ENCODE measurements at regions not wholly inside any gene's neighbourhood (a gene's known extent, or its start where the extent isn't known, plus 50 kb on each side); places are given as distances from the start of the nearest gene placed in this dataset.

- Mint-ChIP-seq H3K27ac (no peak overlapping the region), H3K36me3 (ENCODE audit: low read depth) (no peaks in the 10 kb centered on the region), H3K9me3 (no peaks in the 10 kb centered on the region), H3K4me1 (peaks cover 6% of the 10 kb centered on the region), H3K4me3 (no peak overlapping the region), H3K27me3 (peaks cover 6% of the 10 kb centered on the region)
- DNase-seq, result no peak
- ChIA-PET CTCF (interaction anchor here (0.7 kb wide), 1 partner anchor 767 kb away, joined by 4 read pairs; no protein-coding TSS in a partner anchor), POLR2A (no interaction called here)
Measured at GRCh38 chr22:27151407-27151806, 494.0 kb downstream of the MIAT start.

- CTCF ChIA-PET, result no interaction called here
- Mint-ChIP-seq H3K9me3 (no peaks in the 10 kb centered on the region), H3K4me1 (peaks cover 6% of the 10 kb centered on the region), H3K27ac (no peak overlapping the region), H3K4me3 (no peak overlapping the region), H3K27me3 (peaks cover 6% of the 10 kb centered on the region), H3K36me3 (ENCODE audit: low read depth) (no peaks in the 10 kb centered on the region)
- POLR2A ChIA-PET, result no interaction called here
- DNase-seq, result no peak
Measured at GRCh38 chr22:27152033-27152432, 494.6 kb downstream of the MIAT start.

- DNase-seq, result no peak
- peaks cover 6% of the 10 kb centered on the region for H3K27me3 Mint-ChIP-seq
- ChIA-PET CTCF (no interaction called here), POLR2A (no interaction called here)
- no peak overlapping the region for H3K27ac Mint-ChIP-seq
- H3K36me3 Mint-ChIP-seq (ENCODE audit: low read depth), result no peaks in the 10 kb centered on the region
- H3K4me1 Mint-ChIP-seq, result peaks cover 6% of the 10 kb centered on the region
- no peaks in the 10 kb centered on the region for H3K9me3 Mint-ChIP-seq
- H3K4me3 Mint-ChIP-seq, result no peak overlapping the region
Measured at GRCh38 chr22:27152883-27153282, 495.5 kb downstream of the MIAT start.

GRCh38 chr22:27153386-27153785 is 496.0 kb downstream of the MIAT start:
- Mint-ChIP-seq H3K4me3 (no peak overlapping the region), H3K27me3 (peaks cover 6% of the 10 kb centered on the region), H3K36me3 (ENCODE audit: low read depth) (no peaks in the 10 kb centered on the region), H3K9me3 (no peaks in the 10 kb centered on the region), H3K4me1 (peaks cover 6% of the 10 kb centered on the region), H3K27ac (no peak overlapping the region)
- POLR2A ChIA-PET, result no interaction called here
- CTCF ChIA-PET, result no interaction called here
- DNase-seq, result no peak

- Mint-ChIP-seq H3K9me3 (no peaks in the 10 kb centered on the region), H3K4me1 (peaks cover 6% of the 10 kb centered on the region), H3K36me3 (ENCODE audit: low read depth) (no peaks in the 10 kb centered on the region), H3K4me3 (no peak overlapping the region), H3K27ac (no peak overlapping the region), H3K27me3 (peaks cover 6% of the 10 kb centered on the region)
- CTCF ChIA-PET, result no interaction called here
- POLR2A ChIA-PET, result no interaction called here
- no peak for DNase-seq
Measured at GRCh38 chr22:27154717-27155116, 497.3 kb downstream of the MIAT start.

GRCh38 chr22:27156821-27157489 is 499.6 kb downstream of the MIAT start:
- ChIA-PET CTCF (no interaction called here), POLR2A (no interaction called here)
- DNase-seq, result no peak
- peaks cover 1% of the 10 kb centered on the region for H3K27me3 Mint-ChIP-seq
- no peaks in the 10 kb centered on the region for H3K9me3 Mint-ChIP-seq
- no peak overlapping the region for H3K4me3 Mint-ChIP-seq
- H3K4me1 Mint-ChIP-seq, result peaks cover 1% of the 10 kb centered on the region
- no peak overlapping the region for H3K27ac Mint-ChIP-seq
- no peaks in the 10 kb centered on the region for H3K36me3 Mint-ChIP-seq (ENCODE audit: low read depth)

GRCh38 chr22:27157666-27158370 is 500.4 kb downstream of the MIAT start:
- Mint-ChIP-seq H3K9me3 (no peaks in the 10 kb centered on the region), H3K4me3 (no peak overlapping the region), H3K27ac (no peak overlapping the region), H3K27me3 (no peaks in the 10 kb centered on the region), H3K4me1 (no peaks in the 10 kb centered on the region), H3K36me3 (ENCODE audit: low read depth) (no peaks in the 10 kb centered on the region)
- ChIA-PET POLR2A (no interaction called here), CTCF (no interaction called here)
- DNase-seq, result no peak

GRCh38 chr22:27159016-27159415 is 501.6 kb downstream of the MIAT start:
- no peaks in the 10 kb centered on the region for H3K36me3 Mint-ChIP-seq (ENCODE audit: low read depth)
- H3K9me3 Mint-ChIP-seq, result no peaks in the 10 kb centered on the region
- no peaks in the 10 kb centered on the region for H3K27me3 Mint-ChIP-seq
- no peak overlapping the region for H3K27ac Mint-ChIP-seq
- POLR2A ChIA-PET, result no interaction called here
- no peak overlapping the region for H3K4me3 Mint-ChIP-seq
- DNase-seq, result no peak
- CTCF ChIA-PET, result no interaction called here
- no peaks in the 10 kb centered on the region for H3K4me1 Mint-ChIP-seq

- CTCF ChIA-PET, result no interaction called here
- no peak overlapping the region for H3K4me3 Mint-ChIP-seq
Measured at GRCh38 chr22:27159716-27160295, 502.4 kb downstream of the MIAT start.

GRCh38 chr22:27163162-27164137 is 506.1 kb downstream of the MIAT start:
- H3K27ac Mint-ChIP-seq, result no peak overlapping the region
- ChIA-PET CTCF (no interaction called here), POLR2A (no interaction called here)
- H3K4me1 Mint-ChIP-seq, result no peaks in the 10 kb centered on the region
- H3K9me3 Mint-ChIP-seq, result no peaks in the 10 kb centered on the region
- no peaks in the 10 kb centered on the region for H3K27me3 Mint-ChIP-seq
- DNase-seq, result no peak
- H3K36me3 Mint-ChIP-seq (ENCODE audit: low read depth), result no peaks in the 10 kb centered on the region
- H3K4me3 Mint-ChIP-seq, result no peak overlapping the region

More at GRCh38 chr22:27159716-27160295, 502.4 kb downstream of the MIAT start:
- H3K9me3 Mint-ChIP-seq, result no peaks in the 10 kb centered on the region
- no peaks in the 10 kb centered on the region for H3K36me3 Mint-ChIP-seq (ENCODE audit: low read depth)
- DNase-seq, result no peak
- POLR2A ChIA-PET, result no interaction called here
- H3K27ac Mint-ChIP-seq, result no peak overlapping the region
- H3K27me3 Mint-ChIP-seq, result no peaks in the 10 kb centered on the region
- no peaks in the 10 kb centered on the region for H3K4me1 Mint-ChIP-seq

- Mint-ChIP-seq H3K27ac (no peak overlapping the region), H3K4me3 (no peak overlapping the region), H3K36me3 (ENCODE audit: low read depth) (no peaks in the 10 kb centered on the region), H3K4me1 (no peaks in the 10 kb centered on the region), H3K27me3 (no peaks in the 10 kb centered on the region), H3K9me3 (no peaks in the 10 kb centered on the region)
- ChIA-PET CTCF (no interaction called here), POLR2A (no interaction called here)
- no peak for DNase-seq
Measured at GRCh38 chr22:27164781-27165503, 507.6 kb downstream of the MIAT start.

GRCh38 chr22:27168681-27169080 is 511.3 kb downstream of the MIAT start:
- no peak overlapping the region for H3K4me3 Mint-ChIP-seq
- no peak for DNase-seq
- ChIA-PET POLR2A (no interaction called here), CTCF (no interaction called here)
- H3K36me3 Mint-ChIP-seq (ENCODE audit: low read depth), result no peaks in the 10 kb centered on the region
- no peak overlapping the region for H3K27ac Mint-ChIP-seq
- peaks cover 5% of the 10 kb centered on the region for H3K27me3 Mint-ChIP-seq
- no peaks in the 10 kb centered on the region for H3K9me3 Mint-ChIP-seq
- H3K4me1 Mint-ChIP-seq, result no peaks in the 10 kb centered on the region

- H3K4me3 Mint-ChIP-seq, result no peak overlapping the region
- DNase-seq, result no peak
- POLR2A ChIA-PET, result no interaction called here
- peaks cover 9% of the 10 kb centered on the region for H3K27me3 Mint-ChIP-seq
- H3K4me1 Mint-ChIP-seq, result no peaks in the 10 kb centered on the region
- CTCF ChIA-PET, result no interaction called here
- no peaks in the 10 kb centered on the region for H3K36me3 Mint-ChIP-seq (ENCODE audit: low read depth)
- H3K27ac Mint-ChIP-seq, result no peak overlapping the region
- H3K9me3 Mint-ChIP-seq, result no peaks in the 10 kb centered on the region
Measured at GRCh38 chr22:27170491-27170890, 513.1 kb downstream of the MIAT start.

Data from activated CD4-positive, alpha-beta memory T cell treated with anti-CD3 and anti-CD28 coated beads, Interleukin-2, amount 10 ng/mL, durations not matched to agents 7 days and 5 days (primary cell).